H1 (cell line): ENCODE measurements at regions not wholly inside any gene's neighbourhood (a gene's known extent, or its start where the extent isn't known, plus 50 kb on each side); places are given as distances from the start of the nearest gene placed in this dataset.

ENCODE experiments used
- GABPA ChIP-seq: IDR thresholded peaks from 2 replicates; pipeline ENCODE4 v1.6.1; 2011; ENCODE audit warnings: mild to moderate bottlenecking, low read length, moderate library complexity, borderline replicate concordance; ENCODE audit not compliant: insufficient read depth
- RAD21 ChIP-seq, 2 experiments: IDR thresholded peaks in 1 of 2; conservative IDR thresholded peaks in 1 of 2; 2 replicates each; pipeline ENCODE4 v1.6.1; 2011; ENCODE audit warnings: low read depth in 2 of 2, low read length in 2 of 2, improper control_type of control experiment in 1 of 2, inconsistent platforms in 1 of 2, mild to moderate bottlenecking in 1 of 2, moderate library complexity in 1 of 2
- SUZ12 ChIP-seq: fragments of 200-600 bp; sonication (generic); IDR thresholded peaks from 2 replicates; pipeline ENCODE4 v1.6.1; 2012; ENCODE audit warnings: mild to moderate bottlenecking, inconsistent platforms, low read length, moderate library complexity, mixed read lengths
- YY1 ChIP-seq: IDR thresholded peaks from 2 replicates; pipeline ENCODE4 v1.6.1; 2011; ENCODE audit warnings: low read depth, mild to moderate bottlenecking, low read length

DNA sequence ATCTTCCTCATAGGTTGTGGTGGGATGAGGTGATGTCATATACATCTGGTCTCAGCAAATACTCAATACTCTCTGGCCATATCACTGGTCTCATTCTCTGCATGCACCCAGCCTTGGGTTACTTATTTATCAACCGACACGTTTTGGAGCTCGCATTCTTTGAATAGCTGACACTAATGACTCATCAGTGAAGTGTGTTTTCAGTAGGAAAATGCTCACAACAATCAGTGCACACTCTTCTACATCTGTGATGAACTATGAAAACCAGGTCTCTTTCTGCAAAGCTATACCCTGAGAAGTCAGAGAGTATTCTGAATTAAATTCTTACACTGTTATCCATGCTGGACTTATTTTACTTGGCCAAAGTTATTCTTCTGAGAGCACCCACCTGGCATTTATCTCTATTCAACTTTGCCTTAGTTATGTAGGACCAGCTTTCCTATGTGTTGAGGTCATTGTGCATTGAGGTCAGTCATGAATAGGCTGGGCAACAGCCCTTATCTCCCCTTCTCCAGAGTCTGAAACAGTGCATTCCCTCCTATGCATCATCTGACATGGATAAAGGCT, 58.7 kb upstream of the DHX15 start (continued):
- TF ChIP-seq YY1 (no peak), RAD21 (IDR thresholded peaks at IDR 0.05 in 1 of 2, conservative IDR thresholded peaks at IDR 0.05 in 1 of 2; ENCODE audit: low read depth in 2 of 2, low read length in 2 of 2) (no peak), SUZ12 (no peak), GABPA (no peak)
